ENCODE measurements at regions not wholly inside any gene's neighbourhood (a gene's known extent, or its start where the extent isn't known, plus 50 kb on each side); places are given as distances from the start of the nearest gene placed in this dataset.

- no peak for DNase-seq (ENCODE audit: low read depth)
Observed at GRCh38 chr4:4808086-4808485, 51.4 kb upstream of the MSX1 start.

GRCh38 chr4:4805887-4806286, 53.6 kb upstream of the MSX1 start:
- no peak for DNase-seq (ENCODE audit: low read depth)

- no peak for DNase-seq (ENCODE audit: low read depth)
Observed at GRCh38 chr4:4803912-4804296, 55.6 kb upstream of the MSX1 start.

DNA sequence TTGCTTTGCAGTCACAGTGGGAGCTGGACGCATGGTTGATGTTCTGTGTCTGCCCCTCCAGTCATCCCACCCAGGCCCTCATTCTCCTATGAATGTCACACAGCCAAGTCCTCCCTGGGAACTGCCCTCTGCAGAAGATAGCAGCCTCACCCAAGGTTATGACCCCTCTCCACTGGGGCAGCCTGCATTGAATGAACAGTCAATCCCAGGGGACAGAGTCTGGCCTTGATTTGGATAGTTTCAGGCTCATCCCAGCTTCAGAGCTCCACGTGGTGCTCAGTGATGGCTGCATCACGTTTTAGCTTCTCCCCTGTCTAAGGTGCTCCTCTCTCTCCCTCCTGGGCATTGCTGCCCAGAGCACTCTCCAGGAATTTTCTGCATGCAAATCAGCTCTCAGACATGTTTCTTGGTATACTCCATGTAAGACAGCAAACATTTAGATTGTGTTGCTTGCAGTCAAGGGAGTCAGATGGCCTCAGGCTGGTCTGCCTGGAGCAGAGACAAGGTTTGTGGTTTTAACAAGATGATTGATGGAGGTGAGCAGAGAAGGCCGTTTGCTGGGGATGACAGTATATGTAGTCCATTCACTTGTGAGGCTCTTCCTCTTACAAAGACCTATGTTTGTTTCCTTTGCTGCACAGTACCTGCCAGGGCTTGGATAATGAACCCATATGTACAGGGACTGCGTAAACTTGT, 56.1 kb upstream of the MSX1 start:
- no peak for DNase-seq (ENCODE audit: low read depth)

GRCh38 chr4:4800646-4801408, 58.6 kb upstream of the MSX1 start:
- no peak for DNase-seq (ENCODE audit: low read depth)

- DNase-seq (ENCODE audit: low read depth): no peak
Observed at GRCh38 chr4:4794421-4794820, 65.0 kb upstream of the MSX1 start.

DNA sequence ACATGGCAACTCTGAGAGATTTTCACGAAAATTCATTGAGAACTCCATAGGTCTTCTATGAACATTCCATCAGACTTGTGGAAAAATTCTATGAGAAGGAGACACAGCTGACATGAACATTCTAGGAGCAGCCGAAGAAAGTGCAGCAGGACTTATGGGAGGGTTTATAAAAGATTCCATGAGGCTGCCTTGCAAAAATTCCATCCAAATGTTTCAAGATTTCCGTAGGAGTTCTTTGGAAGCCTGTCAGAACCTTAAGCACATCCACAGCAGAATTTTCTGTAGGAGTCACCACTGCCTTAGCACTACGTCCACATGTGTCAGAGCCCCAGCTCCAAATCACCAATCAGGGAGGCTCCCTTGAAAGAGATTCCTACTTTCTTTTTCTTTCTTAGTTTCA, 67.0 kb upstream of the MSX1 start:
- peak; percentile 79 for DNase-seq (ENCODE audit: low read depth)

GRCh38 chr4:4791299-4792111, 68.0 kb upstream of the MSX1 start:
- no peak for DNase-seq (ENCODE audit: low read depth)

DNA sequence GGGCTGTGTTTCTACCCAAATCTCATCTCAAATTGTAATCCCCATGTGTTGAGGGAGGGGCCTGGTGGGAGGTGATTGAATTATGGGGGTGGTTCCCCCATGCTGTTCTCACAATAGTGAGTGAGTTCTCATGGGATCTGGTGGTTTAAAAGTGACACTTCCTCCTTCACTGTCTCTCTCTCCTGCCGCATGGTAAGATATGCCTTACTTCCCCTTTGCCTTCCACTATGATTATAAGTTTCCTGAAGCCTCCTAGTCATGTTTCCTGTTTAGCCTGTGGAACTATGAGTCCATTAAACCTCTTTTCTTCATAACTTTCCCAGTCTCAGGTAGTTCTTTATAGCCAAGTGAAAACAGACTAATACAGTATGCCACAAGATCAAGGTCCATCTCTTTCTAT, 70.0 kb upstream of the MSX1 start:
- DNase-seq (ENCODE audit: low read depth): no peak

DNA sequence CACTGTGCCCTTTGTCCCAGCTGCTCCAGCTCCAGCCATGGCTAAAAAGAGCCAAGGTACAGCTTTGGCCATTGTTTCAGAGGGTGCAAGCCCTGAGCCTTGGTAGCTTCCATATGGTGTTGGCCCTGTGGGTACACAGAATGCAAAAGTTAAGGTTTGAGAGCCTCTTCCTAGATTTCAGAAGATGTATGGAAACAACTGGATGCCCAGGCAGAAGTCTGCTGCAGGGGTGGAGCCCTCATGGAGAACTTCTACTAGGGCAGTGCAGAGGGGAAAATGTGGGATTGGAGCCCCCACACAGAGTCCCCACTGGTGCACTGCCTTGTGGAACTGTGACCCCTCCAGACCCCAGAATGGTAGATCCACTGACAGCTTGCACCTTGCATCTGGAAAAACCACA, 70.9 kb upstream of the MSX1 start:
- no peak for DNase-seq (ENCODE audit: low read depth)

DNA sequence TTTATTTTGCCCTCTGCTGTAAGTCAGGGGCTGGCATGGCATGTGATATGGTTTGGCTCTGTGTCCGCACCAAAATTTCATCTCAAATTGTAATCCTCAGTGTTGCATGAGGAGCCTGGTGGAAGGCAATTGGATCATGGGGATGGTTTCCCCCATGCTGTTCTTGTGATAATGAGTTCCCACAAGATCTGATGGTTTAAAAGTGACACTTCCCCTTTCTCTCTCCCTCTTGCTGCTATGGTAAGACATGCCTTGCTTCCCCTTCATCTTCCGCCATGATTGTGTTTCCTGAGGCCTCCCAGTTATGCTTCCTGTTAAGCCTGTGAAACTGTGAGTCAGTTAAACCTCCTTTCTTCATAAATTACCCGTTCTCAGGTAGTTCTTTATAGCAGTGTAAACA, 72.0 kb upstream of the MSX1 start:
- DNase-seq (ENCODE audit: low read depth): no peak

DNA sequence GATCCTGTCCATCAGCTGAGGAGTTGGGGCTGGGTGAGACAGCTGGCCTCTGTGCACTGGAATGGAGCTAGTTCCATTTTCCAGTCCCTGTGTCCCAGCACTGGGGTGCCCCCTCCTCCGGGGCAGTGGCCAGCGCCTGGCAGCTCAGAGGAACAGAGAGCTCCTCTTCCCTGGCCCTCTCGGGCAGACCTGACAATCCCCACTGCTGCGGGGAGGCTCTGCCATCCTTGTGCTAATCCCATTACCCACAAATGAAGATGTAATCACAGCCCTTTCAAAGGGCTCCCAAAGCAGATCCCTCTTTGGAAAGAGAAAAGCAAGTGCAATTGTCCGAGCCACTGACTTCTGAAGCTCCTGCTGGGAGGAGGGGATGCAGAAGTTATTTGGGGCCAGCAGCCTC, 75.1 kb upstream of the MSX1 start:
- no peak for DNase-seq (ENCODE audit: low read depth)

- no peak for DNase-seq (ENCODE audit: low read depth)
Observed at GRCh38 chr4:4783847-4784246, 75.6 kb upstream of the MSX1 start.

GRCh38 chr4:4782969-4783368, 76.5 kb upstream of the MSX1 start:
- no peak for DNase-seq (ENCODE audit: low read depth)

DNA sequence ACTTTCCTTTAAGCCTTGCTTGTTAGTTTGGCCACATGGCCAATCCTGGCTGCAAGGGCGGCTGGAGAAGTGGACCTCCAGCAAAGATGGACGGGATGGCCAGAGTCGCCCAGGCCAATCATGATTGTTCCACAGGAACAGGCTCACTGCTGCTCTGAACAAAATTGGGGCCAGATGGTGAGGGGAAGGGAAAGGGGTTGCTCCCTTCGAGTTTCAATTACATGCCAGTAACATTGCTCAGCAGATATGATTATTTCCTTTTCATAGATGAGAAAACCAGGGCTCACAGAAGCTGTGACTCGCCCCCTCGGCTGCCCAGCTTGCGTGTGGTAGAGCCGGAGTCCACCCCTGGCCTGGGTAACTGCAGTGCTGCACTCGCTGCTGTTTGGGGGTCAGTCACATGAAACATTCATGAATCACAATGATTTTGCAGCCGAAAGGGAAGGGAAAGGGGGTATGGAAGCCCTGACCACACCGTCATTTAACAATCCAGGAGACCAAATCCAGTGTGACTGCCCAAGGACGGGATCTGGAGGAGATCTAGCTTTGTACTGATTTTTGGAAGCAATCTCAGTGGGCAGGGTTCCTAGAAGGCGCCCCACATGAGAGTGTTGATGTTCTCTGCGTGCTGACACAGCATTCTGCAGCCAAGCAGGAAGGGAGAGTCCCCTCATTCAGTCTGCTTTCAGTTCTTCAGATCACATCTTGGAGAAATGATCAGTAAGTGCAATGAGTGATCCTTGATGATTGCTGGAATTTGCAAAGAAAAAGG, 77.3 kb upstream of the MSX1 start:
- peak; percentile 38 for DNase-seq (ENCODE audit: low read depth)

DNA sequence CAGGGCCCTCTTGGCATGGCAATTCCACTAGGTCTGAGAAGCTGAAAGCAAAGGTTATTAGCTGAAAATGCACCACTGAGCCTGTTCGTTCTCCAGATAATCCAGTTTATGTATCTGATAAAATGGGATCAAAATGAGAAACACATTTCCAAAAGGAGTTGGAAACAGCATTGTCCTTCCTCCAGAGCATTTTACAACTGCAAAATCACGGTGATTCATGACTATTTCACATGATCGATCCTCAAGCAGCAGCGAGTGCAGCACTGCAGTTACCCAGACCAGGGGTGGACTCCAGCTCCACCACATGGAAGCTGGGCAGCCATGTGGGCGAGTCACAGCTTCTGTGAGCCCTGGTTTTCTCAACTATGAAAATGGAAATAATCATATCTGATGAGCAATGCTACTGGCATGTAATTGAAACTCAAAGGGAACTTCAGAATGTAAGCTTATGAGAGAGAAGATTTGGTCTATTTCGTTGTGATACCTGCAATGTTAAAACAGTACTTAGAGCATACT, 78.7 kb upstream of the MSX1 start:
- peak; percentile 87 for DNase-seq (ENCODE audit: low read depth)

GRCh38 chr4:4779486-4779885, 80.0 kb upstream of the MSX1 start:
- no peak for DNase-seq (ENCODE audit: low read depth)

GRCh38 chr4:4779054-4779453, 80.4 kb upstream of the MSX1 start:
- no peak for DNase-seq (ENCODE audit: low read depth)

- DNase-seq (ENCODE audit: low read depth): no peak
Observed at GRCh38 chr4:4778554-4778953, 80.9 kb upstream of the MSX1 start.

DNA sequence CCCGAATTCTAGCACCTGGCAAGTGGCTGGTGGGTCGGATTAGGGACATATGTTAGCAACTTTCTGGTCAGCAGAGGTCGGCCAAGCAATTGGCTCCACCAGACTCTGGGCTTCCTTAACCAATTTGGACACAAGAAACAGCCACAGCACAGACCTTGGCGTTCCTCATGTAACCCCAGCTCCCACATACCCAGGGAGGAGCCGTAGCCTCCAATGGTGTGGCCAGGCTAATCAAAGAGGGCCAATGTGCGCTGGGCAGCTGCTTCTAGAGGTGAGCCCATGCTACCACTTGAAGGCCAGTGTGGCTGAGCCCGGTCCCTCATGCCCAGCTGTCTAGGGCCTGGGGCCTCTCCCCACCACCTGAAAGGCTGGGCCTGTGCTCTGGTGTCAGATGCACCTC, 82.5 kb upstream of the MSX1 start:
- no peak for DNase-seq (ENCODE audit: low read depth)

DNA sequence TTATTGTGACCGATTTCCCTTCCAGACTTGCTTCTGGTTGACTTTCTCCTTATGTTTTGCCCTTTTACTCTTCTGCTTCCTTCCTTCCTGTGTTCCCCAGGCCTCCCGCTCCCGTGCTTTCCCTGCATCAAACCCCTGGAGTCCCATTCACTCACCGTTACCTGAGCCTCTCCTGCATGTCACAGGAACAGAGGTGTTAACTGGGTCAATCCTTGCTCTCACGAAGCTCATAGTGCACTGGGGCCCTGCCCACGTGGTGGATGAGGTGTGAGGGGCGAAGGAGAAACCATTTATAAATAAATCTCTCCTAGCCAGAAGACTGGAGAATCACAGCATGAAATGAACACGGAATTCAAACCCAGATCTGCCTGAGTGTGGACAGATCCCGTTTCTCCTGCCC, 83.1 kb upstream of the MSX1 start:
- DNase-seq (ENCODE audit: low read depth): no peak

- DNase-seq (ENCODE audit: low read depth): no peak
Observed at GRCh38 chr4:4775493-4776004, 83.9 kb upstream of the MSX1 start.

Measured in stromal cell of bone marrow (primary cell).